ENCODE measurements at regions not wholly inside any gene's neighbourhood (a gene's known extent, or its start where the extent isn't known, plus 50 kb on each side); places are given as distances from the start of the nearest gene placed in this dataset.

DNA sequence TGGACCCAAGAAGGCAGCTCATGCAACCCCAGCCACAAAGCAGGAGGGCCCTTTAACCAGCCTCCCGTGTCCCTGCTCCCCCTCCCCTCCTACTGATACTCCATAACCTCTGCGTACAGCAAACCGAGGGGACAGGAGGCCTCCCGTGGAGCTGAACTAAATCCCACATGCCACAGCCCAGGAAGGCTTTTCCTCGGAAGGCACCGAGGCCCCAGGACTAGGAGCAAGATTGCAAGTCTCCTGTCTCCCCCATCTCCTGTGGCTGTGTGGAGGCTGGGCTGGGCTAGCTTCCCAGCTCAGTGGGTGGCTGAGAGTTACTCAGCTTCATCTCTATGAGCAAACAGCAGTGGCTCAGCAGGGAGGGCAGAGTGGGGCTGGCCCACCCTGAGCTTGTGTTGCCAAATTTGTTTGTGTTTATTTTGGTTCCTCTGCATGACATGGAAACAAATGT, 62.7 kb upstream of the NECTIN1 start (continued):
- TF ChIP-seq ZNF253 (CRISPR knock-in tag; conservative IDR thresholded peaks at IDR 0.05) = no peak
- no peak for TF ChIP-seq RFX5 (IDR thresholded peaks at IDR 0.05; ENCODE audit: low read depth, low read length)

DNA sequence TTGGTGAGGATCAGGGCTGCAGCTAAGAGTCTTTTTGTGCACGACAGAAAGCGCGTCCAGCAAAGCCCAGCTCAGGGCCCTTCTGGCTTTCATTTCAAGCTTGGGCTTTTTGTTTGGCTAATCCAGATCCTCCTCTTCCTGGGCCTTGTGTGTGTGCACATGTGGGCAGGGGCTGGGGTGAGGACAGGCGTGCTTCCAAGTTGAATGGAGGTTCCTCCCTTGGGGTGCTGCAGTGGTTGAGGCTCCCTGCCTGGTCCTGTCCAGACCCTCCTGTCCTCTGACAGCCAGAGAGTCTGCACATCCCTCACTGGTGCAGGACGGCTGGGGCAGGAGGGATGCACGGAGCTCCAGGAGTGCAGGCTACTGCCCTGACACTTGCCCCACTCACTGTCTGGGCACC, 62.0 kb upstream of the NECTIN1 start:
- no peak overlapping the region for H3K27ac ChIP-seq (ENCODE audit: extremely low read depth, low read depth, low read length)
- intact Hi-C loops (cut with micrococcal nuclease) = no loop called here
- BruUV-seq (replicated peaks) = no TSS peak
- ATAC-seq = no peak
- H3K36me3 ChIP-seq (ENCODE audit: control insufficient read depth, insufficient read depth, low read length) = no peaks in the 10 kb centered on the region
- no peak overlapping the region for H3K4me2 ChIP-seq (ENCODE audit: insufficient read depth, low read length)
- no peak for FAIRE-seq
- H3K4me1 ChIP-seq (replicated peaks in 1 of 2; ENCODE audit: control insufficient read depth in 2 of 2, insufficient read depth in 2 of 2, low read length in 2 of 2) = peaks cover 0 to 2% of the 10 kb centered on the region in 2 experiments; a peak in 1 of 5 replicates
- in situ Hi-C loops (cut with MboI) = no loop called here
- no peak for DNase-seq (ENCODE audit: extremely low read depth in 1 of 4, low spot score in 3 of 4)
- POLR2A ChIA-PET = interaction anchor here (0.9 kb wide), 1 partner anchor 121 kb away, joined by 3 read pairs; no protein-coding TSS in a partner anchor
- H3K27me3 ChIP-seq (ENCODE audit: control insufficient read depth in 2 of 2, insufficient read depth in 2 of 2, low read length in 2 of 2) = peaks cover 5 to 61% of the 10 kb centered on the region in 2 experiments
- no peak overlapping the region for H2AFZ ChIP-seq (ENCODE audit: low read depth, low read length)
- no peak overlapping the region for H3K4me3 ChIP-seq
- H3K9ac ChIP-seq (ENCODE audit: insufficient read depth in 1 of 2, low read depth in 2 of 2, low read length in 2 of 2) = no peak overlapping the region
- CTCF ChIA-PET (ENCODE audit: low intra/inter-chr PET ratio) = no interaction called here
- H4K20me1 ChIP-seq (replicated peaks; ENCODE audit: control insufficient read depth, insufficient read depth, low read length) = peaks cover 4% of the 10 kb centered on the region; the same call in 1 of the 2 replicates
- 0% methylated on average over 6 of the region's 6 CpGs for WGBS (ENCODE audit: insufficient coverage, low coverage, missing lambda C conversion rate)
- H3K9me3 ChIP-seq (replicated peaks; ENCODE audit: control insufficient read depth, insufficient read depth, low read depth, low read length) = no peaks in the 10 kb centered on the region
- TF ChIP-seq, protein P1, sequence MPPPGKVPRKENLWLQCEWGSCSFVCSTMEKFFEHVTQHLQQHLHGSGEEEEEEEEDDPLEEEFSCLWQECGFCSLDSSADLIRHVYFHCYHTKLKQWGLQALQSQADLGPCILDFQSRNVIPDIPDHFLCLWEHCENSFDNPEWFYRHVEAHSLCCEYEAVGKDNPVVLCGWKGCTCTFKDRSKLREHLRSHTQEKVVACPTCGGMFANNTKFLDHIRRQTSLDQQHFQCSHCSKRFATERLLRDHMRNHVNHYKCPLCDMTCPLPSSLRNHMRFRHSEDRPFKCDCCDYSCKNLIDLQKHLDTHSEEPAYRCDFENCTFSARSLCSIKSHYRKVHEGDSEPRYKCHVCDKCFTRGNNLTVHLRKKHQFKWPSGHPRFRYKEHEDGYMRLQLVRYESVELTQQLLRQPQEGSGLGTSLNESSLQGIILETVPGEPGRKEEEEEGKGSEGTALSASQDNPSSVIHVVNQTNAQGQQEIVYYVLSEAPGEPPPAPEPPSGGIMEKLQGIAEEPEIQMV (tag; conservative IDR thresholded peaks at IDR 0.05; ENCODE audit: low read depth) = no peak
- TF ChIP-seq, protein P2, sequence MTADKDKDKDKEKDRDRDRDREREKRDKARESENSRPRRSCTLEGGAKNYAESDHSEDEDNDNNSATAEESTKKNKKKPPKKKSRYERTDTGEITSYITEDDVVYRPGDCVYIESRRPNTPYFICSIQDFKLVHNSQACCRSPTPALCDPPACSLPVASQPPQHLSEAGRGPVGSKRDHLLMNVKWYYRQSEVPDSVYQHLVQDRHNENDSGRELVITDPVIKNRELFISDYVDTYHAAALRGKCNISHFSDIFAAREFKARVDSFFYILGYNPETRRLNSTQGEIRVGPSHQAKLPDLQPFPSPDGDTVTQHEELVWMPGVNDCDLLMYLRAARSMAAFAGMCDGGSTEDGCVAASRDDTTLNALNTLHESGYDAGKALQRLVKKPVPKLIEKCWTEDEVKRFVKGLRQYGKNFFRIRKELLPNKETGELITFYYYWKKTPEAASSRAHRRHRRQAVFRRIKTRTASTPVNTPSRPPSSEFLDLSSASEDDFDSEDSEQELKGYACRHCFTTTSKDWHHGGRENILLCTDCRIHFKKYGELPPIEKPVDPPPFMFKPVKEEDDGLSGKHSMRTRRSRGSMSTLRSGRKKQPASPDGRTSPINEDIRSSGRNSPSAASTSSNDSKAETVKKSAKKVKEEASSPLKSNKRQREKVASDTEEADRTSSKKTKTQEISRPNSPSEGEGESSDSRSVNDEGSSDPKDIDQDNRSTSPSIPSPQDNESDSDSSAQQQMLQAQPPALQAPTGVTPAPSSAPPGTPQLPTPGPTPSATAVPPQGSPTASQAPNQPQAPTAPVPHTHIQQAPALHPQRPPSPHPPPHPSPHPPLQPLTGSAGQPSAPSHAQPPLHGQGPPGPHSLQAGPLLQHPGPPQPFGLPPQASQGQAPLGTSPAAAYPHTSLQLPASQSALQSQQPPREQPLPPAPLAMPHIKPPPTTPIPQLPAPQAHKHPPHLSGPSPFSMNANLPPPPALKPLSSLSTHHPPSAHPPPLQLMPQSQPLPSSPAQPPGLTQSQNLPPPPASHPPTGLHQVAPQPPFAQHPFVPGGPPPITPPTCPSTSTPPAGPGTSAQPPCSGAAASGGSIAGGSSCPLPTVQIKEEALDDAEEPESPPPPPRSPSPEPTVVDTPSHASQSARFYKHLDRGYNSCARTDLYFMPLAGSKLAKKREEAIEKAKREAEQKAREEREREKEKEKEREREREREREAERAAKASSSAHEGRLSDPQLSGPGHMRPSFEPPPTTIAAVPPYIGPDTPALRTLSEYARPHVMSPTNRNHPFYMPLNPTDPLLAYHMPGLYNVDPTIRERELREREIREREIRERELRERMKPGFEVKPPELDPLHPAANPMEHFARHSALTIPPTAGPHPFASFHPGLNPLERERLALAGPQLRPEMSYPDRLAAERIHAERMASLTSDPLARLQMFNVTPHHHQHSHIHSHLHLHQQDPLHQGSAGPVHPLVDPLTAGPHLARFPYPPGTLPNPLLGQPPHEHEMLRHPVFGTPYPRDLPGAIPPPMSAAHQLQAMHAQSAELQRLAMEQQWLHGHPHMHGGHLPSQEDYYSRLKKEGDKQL (CRISPR knock-in tag; IDR thresholded peaks at IDR 0.05; ENCODE audit: borderline replicate concordance) = no peak
- TF ChIP-seq PTRF (tag; IDR thresholded peaks at IDR 0.05) (no peak), TARDBP (IDR thresholded peaks at IDR 0.05) (no peak)
- TF ChIP-seq, protein P3, sequence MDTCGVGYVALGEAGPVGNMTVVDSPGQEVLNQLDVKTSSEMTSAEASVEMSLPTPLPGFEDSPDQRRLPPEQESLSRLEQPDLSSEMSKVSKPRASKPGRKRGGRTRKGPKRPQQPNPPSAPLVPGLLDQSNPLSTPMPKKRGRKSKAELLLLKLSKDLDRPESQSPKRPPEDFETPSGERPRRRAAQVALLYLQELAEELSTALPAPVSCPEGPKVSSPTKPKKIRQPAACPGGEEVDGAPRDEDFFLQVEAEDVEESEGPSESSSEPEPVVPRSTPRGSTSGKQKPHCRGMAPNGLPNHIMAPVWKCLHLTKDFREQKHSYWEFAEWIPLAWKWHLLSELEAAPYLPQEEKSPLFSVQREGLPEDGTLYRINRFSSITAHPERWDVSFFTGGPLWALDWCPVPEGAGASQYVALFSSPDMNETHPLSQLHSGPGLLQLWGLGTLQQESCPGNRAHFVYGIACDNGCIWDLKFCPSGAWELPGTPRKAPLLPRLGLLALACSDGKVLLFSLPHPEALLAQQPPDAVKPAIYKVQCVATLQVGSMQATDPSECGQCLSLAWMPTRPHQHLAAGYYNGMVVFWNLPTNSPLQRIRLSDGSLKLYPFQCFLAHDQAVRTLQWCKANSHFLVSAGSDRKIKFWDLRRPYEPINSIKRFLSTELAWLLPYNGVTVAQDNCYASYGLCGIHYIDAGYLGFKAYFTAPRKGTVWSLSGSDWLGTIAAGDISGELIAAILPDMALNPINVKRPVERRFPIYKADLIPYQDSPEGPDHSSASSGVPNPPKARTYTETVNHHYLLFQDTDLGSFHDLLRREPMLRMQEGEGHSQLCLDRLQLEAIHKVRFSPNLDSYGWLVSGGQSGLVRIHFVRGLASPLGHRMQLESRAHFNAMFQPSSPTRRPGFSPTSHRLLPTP (IDR thresholded peaks at IDR 0.05; ENCODE audit: borderline replicate concordance, extremely low read depth, insufficient read length) = no peak
- H3K9me1 ChIP-seq (ENCODE audit: control insufficient read depth, insufficient read depth, low read length) = no peaks in the 10 kb centered on the region
- H3K79me2 ChIP-seq (ENCODE audit: control insufficient read depth, insufficient read depth, low read length) = no peaks in the 10 kb centered on the region

All from K562 (cell line).